RKO (cell line): ENCODE measurements at regions not wholly inside any gene's neighbourhood (a gene's known extent, or its start where the extent isn't known, plus 50 kb on each side); places are given as distances from the start of the nearest gene placed in this dataset.

Source experiments
- DNase-seq: peaks from one replicate; pipeline ENCODE4 v3.0.0-alpha.2; 2016; ENCODE audit warnings: low spot score

DNA sequence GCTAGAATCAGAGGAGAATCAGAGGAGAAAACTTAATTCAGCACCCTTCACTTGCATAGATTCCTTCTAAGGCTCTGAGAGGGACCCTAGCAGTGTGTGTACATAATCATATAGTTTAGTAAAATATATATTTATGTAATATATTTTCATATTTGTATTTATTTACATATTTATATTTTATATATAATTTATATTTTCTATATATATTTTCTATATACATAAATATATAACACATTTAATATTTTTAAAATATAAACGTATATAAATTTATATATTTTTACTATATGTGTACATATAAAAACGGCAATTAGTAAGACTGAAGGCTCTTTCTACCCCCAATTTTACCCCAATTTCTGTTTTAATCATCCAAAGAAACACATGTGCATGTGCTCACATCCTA lies 80.3 kb downstream of the NXPE2 start:
- DNase-seq, result no peak

DNA sequence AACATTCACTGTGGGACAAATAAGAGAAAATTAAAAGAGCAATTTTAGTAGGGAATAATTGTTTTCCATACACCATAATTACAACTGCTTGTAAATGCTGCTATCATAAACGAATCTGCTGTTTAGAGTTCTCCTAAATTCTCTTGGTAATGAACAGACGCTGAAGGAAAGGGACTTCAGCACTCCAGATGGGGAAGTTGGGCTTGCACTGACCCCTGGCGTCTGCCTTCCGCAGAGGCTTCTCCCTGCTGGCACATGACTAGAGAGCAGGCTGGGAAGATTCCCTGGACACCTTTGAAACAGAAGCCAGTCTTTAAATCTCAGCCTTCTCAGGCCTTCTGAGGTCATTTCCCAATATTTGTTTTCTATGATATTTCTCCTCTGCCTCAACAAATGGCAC lies 84.1 kb downstream of the NXPE2 start:
- DNase-seq, result peak; percentile 23

DNA sequence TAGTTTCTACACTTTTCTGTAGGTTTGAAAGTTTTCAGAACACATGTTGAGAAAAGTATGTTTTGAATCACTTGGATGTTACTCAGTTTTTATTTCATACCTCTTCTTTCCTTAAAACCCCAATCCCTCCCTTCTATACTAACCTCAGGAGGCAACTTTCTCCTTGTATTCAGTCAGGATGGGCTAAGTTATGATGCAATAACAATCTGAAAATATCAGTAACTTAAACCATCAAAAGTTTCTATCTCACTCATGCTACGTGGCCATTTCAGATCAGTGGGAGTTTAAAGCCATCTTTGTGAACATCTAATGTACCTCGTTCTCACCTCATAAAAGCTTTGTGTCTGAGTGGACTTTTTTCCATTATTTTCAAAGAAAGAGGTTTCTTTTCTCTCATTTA lies 86.2 kb downstream of the NXPE2 start:
- no peak for DNase-seq

DNA sequence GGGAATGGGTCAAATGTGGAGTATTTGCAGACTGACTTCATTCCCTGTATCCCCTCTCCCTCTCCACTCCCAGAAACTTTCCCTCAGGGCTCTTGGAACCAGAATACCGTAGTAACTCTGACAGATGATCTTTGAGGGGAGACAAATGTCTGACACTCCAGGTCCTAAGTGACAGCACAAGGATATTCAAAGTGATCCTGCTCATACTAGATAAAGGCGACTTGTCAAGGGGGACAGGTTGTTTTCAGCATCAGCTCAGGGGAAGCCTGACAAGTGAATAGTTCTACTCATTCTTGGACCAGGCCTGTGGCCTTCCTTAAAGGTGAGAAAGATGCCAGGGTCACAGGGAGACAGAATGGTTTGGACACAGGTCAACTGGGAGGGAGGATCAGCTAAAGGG lies 92.8 kb downstream of the NXPE2 start:
- no peak for DNase-seq

DNA sequence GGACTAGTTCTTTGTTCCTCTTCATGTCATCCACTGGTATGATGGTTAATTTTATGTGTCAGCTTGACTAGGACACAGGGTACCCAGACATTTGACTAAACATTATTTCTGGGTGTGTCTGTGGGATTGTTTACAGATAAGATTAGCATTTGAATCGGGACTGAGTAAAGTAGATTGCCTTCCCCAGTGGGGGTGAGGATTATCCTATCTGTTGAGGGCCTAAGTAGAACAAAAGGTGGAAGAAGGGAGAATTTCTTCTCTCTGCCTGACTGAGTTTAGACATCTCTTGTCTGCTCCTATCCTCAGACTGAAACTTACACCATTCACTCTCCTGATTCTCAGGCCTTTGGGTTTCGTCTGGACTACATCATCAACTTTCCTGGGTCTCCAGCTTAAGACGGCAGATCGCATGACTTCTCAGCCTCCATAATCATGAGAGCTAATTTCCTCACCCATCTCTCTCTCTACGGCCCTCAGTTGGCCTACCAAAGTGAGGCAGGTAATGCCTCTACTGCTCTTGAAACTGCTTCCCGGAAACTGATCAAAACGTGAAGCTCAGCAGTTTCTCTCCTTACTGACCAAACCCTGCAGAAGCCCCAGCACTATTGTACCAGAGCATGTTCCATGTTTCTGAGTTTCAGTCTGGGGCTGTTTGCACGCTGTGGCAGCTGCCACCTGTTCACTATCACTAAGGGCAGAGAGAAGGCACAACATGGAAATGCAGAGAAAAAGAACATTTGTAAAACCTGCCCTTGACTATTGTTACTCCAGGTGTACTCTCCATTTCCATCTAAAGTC lies 95.4 kb downstream of the NXPE2 start:
- DNase-seq, result no peak

DNA sequence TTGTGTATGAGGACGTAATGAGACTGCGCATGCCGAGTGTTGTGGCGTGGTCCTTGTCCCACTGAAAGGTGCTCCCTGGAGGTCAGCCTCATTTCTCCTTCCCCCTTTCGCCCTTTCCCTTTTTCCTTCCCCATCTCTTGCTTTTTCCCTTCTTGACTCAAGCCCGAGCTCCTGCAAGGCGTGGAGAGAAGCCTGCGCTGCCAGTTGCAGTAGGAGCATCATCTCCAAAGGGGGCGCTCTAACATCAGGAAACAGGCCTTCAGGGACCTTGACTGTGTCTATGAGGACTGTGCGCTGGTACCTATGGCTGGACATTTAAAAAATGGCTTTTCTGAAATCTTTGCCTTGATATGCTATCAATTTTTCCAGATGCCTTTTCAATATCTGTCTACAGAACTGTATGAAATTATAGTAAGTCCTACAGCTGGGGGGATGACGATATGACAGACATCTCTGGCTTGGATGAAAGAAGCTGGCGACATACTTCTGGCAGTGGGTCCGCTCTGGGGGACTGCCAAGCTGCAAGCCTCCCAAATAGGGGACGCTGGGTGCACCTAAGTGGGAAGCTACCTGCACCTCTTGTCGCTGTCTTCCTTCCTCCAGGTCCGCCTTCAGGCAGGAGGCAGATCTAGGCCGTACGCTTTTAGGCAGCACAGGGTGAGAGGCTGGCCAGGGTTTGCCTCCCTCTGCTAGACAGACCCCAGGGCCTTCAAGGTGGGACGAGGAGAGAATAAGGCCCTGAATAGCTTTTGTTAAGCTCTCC lies 96.5 kb downstream of the NXPE2 start:
- peak; percentile 37 for DNase-seq

DNA sequence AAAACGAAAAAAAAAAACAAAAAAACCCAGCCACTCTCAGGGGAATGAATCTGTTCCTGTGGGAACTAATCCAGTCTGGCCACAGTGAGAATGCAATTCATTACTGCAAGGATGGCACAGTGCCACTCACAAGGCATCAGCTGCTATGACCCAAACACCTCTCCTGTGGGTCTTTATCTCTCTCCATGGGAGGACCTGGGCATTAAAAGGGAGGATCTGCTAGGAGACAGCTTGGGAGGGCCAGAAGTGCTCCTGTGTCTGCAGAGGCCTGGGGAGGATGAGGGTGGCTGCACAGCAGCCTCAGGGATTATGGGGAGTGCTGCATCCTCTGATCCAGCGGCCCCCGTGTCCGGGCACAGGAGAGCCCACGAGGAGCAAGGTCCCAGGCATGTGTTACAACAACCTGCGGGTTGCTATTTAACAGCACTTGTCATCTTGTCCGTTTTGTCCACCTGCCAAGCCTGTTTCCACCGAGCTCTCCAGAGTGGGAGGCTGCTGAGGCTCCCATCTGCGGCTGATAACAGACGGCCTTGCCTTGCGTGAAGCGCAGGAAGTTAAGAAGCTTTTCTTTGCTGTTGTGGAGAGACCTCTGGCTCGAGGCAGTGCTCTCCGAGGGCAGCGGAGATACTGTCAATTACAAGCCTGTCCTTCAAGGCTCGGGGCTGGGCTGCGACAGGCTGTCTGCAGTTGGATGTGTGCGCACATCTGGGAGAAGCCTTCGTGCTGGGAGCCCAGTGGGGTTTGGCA lies 97.7 kb downstream of the NXPE2 start:
- no peak for DNase-seq

DNA sequence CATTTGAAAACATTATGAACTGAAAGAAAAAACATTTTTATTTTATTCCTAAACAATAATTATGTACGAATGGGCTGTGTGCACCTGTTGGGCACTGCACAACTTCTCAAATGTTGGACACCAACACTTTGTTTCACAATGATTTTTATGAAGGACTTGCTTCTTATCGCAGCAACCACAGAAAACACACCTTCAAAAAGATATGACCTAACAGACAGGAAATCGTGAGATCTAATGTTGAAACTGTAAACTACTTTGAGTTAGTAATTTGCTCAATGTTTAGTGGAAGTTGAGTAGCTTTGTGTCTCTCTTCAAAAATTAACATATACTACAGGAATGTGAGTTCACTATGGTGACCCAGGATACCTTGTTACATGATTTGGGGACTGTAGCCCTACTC lies 98.6 kb downstream of the NXPE2 start:
- DNase-seq, result no peak

DNA sequence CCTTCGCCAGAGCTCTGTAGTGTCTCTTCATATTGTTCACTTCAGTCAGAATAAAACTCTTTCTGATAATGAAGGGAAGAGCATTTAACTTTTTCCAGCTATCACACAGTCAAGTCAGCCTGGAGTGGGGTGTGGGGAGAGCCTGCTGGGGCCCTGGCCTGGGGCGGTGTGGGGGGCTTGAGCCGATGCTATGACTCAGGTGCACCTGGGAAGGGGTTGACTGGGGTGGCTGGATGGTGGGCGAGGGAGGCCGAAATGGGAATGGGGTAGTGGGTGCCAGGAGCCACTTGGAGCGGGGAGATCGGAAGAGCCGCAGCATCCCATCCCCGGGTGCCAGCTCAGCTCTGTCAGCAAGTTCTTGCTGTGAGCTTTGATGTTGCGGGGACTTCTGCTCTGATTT lies 100.9 kb downstream of the NXPE2 start:
- DNase-seq, result no peak

DNA sequence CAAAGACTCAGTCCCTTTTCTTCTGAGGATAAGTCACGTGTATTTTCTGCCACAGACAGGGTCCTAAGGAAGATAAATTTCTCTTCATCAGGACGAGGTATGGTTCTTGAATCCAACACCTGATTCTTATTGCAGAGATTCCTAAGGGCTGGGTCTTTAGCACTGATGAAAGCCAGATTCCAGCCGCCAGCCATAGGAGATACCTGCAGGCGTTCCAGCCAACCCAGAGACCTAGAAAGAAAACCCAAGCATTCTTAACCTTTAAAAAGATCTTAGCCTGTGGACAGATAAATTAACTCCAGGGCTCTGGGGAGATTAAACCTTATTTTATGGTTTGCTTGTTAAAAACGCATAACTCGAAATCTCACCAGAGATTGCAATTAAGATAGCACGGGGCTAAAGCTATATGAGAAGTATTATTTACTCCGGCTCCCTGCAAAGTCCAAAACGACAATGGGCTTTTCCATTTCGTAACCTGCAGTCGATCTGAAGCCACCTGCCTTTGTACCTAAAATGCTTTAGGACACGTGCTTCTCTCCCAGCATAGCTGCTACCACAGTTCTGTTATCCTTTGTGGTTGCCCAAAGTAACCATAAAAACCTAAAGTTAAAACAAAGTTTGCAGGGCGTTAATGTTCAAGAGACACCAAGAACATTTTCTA lies 104.5 kb downstream of the NXPE2 start:
- DNase-seq, result no peak

DNA sequence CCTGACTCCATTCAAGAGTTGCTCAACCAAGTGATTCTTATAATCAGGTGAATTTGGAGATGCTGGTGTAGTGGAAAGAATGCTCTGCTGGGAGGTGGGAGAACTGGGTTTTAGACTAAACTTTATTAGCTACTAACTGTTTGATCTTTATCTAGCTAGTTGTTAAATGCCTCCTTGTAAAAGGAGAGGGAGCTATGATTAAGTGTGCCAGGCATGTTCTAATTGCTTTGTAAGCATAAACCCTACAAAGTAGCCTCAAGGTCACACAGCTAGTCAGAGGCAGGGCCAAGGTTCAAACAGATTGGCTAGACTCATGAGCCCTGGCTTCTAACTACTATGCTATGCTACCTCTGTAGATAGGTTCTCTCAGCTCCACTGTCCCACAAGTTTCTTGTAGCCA lies 105.5 kb downstream of the NXPE2 start:
- no peak for DNase-seq

DNA sequence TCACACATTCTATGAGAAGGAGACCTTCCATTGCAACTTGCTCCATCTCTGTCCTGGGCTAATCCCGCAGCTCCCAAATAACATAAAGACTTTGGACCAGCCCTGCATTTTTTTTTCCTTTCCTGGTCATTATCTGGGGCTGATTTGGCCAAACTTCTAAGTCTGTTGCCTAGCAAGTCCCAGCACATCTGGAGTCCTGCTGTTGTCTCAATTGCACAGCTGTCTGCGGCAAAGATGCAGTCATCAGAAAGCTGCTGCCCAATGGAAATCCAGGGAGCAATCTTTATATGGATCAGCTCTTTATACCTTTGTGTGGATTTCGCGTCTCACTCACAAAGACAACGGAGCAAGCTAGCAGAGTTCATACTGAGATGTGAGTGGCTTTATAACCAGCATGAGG lies 105.9 kb downstream of the NXPE2 start:
- DNase-seq, result no peak

DNA sequence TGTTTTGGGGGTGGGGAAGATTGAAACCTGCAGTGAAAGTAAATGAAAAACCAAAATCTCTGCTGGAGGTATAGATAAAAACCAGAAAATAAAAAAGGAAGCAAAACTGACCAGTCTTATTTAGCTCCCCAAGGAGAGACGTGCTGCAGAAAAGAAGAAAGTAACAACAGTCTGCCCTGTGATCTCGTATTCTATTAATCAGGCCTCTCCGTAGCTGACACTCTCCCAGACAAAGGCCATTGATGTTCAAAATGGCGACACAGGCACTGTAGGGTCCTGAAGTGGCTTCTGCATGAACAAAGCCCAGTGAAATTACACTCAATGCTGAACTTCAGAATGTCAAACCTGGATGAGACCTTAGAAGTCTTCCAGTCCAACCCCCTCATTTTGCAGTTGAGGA lies 106.6 kb downstream of the NXPE2 start:
- DNase-seq, result no peak

DNA sequence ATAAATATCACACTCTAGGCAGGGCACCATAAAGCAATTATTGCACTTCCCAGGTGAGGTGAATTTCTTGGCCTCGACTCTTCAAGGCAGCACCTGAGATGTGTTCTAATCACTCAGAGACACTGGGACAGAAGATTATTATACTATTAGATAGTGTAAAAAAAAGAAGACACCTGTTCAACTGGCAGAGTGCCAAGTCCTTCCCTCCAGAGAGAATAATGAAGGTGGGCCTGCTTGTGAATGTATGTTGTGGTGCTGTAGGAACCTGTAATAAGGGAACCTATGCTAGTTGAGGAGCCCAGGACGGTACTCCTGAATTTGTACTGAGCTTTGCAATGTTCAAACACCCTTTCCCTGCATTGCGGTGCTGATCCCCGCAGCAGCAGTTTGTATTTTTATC lies 107.5 kb downstream of the NXPE2 start:
- no peak for DNase-seq

DNA sequence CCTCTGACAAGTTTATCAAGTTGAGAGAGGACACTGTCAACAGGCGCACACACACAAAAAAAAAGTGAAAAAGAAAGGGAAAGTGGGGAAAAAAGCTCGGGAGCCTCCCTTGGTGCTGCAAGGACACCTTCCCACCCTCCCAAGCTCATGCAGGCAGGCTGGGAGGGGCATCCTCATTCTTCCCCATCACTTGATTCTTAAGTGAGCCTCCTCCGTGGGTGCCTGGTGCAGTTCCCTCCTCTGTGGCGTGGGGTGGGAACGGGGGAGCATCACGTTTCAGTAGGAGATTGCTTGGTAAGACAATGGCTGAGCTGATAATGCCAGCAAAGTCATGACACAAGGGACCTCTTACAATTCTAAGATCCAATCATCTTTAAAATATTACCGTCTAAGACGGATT lies 108.8 kb downstream of the NXPE2 start:
- no peak for DNase-seq

DNA sequence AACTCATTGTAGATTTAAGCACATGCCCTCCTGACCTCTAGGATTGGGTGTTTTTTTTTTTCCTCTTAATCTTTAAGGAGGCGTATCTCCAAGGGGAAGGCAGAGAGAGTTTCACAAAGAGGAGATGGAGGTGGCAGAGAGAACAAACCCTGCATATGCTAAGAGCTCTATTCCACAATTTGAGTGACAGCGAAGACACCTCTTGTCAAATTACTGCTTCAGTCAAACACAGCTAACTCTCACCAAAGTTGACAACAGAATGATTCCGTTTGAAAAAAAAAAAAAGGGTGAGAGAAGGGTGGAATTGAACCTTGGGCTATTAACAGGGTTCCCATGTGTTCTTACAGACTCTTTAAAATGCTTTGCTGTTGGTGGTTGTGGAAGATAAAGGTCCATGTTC lies 112.6 kb downstream of the NXPE2 start:
- no peak for DNase-seq

DNA sequence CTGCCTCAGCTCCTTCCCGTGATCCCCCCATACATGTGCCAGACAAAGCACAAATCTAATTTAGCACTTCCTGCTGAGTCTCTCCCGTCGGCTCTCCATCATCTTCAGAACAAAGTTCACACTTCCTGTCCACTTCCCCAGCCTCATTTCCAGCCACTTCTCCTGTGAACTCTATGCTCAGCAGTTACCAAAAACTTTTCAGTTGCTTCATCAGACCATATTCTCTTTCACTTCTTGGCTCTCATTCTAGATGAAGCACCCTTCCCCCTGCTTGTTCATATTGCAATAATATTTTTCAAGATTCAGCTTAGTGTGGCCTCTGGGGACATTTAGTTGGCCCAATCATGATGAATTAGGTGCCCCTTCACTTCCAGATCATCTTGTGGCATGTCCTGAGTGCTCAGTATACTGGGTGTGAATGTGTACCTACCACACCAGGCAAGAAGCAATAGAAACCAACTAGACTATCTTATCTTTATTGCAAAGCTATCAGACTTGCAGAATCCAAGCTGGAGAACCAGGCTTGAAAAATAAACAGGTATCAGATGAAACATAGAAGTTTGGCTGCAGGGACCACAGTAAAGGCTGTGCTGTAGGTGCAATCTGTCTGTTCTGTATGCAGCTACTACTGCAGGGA lies 115.8 kb downstream of the NXPE2 start:
- no peak for DNase-seq

DNA sequence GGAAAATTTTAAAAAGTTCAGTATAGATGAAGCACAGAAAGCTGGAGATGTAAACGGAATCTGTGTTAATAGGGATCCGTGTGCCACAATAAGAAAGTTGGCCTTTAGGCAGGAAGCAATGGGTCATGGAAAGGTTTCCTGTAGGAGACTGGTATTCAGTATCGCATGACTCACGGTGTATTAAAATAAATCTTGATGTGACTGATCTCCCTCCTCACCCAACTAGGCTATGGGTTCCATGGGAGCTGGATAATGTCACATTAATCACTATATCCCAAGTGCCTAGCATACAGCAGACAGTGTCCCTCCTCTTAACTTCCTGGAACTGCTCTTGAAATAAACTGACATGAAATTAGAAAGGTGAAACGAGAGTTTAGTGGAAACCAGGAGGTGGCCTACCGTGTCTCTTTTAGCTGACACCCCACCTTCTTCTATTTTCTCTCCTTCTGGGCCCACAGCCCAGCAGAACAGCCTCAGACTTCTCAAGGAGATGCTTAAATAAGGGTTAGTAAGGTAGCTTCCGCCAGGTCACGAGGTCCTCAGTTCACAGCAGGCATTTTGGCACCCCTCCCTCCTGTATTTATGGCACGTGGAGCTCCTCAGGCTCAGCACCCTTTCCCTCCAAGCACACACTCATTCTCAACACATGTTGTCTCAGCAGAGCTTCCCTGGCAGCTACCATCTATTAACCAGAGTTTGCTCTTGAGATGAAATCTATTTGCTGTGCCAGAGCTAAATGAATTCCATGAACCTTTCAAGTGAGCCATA lies 118.8 kb downstream of the NXPE2 start:
- peak; percentile 9 for DNase-seq

DNA sequence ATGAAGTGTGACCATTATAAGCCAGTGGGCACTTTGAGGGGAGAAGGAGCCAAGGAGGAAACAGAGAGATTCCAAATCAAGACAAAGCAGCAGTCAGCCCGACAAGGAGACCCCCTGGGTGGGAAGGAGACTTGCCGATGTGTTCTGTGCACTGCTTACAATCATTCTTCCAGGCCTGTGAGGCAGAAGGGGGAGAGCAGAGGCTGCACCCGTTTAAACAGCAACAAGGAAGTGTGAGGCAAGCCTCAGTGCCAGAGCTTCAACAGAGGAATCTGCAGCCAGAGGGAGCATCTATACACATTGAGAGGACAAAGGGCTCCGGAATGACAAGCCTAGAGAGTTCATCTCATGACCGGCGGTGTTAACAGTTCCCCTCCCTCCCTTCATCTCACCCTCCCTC lies 121.1 kb downstream of the NXPE2 start:
- DNase-seq, result no peak

DNA sequence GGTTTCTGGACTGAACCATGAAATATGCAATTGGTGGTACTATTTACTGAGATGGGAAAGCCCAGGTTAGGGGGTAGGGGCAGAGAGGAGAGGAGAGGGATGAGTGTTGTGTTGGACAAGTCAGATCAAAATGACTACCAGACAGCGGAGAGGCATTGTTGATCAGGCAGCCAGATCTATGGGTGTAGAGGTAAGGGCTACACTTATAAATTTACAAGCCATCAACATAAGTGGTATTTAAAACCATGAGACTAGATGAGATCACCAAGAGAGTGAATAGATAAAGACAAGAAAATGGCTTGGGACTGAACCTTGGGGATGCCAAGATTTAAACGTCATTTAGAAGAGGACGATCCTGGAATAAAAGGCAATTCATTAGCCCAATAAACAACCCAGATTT lies 123.4 kb downstream of the NXPE2 start:
- DNase-seq, result no peak

DNA sequence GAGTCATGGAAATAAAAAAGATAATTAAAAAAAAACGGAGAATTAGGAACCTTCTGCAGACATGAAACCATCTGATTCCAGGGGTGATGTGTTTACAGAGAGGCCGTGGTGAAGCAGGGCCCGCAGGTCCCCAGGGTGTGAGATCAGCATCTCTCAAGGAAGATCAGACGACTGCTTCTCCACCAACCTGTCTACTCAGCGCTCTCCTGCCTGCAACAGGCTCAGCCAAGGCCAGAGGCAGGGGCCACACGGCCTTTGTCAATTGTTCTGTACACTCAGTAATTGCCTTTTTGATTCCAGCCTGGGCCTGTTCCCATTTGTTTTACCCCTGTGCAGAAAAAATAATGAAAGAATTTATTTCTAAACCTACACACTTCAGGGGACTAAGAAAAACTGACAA lies 124.6 kb downstream of the NXPE2 start:
- DNase-seq, result no peak
